Right cardiac atrium (tissue), 5 donors: ENCODE measurements at regions not wholly inside any gene's neighbourhood (a gene's known extent, or its start where the extent isn't known, plus 50 kb on each side); places are given as distances from the start of the nearest gene placed in this dataset.

Experiments used
- ATAC-seq, 2 donors: fragments of 200-7000 bp; cut with Tn5 transposase; one replicate each; pipeline versions ENCODE4 v1.8.0 to v1.9.1; 2020; ENCODE audit warnings: moderate library complexity in 2 of 2, mild to moderate bottlenecking in 1 of 2
- DNase-seq, 3 donors: peaks; one replicate each; pipeline ENCODE4 v3.0.0-alpha.2; 2020
- H3K27ac ChIP-seq: one replicate; pipeline ENCODE4 v1.5.1; 2013; ENCODE audit warnings: mild to moderate bottlenecking, low read length, control low read depth, moderate library complexity
- H3K27me3 ChIP-seq: one replicate; pipeline ENCODE4 v1.6.1; 2013; ENCODE audit not compliant: control insufficient read depth, insufficient read depth
- H3K4me1 ChIP-seq: one replicate; pipeline ENCODE4 v1.6.1; 2013; ENCODE audit warnings: low read length; ENCODE audit not compliant: control insufficient read depth, insufficient read depth
- H3K4me3 ChIP-seq: one replicate; pipeline ENCODE4 v1.5.1; 2013; ENCODE audit warnings: low read length, control low read depth
- H3K9me3 ChIP-seq: one replicate; pipeline ENCODE4 v1.6.1; 2013; ENCODE audit warnings: low read length; ENCODE audit not compliant: control insufficient read depth
- WGBS: extraction: QIAGEN DNeasy Blood & Tissue Kit; methylation state at CpG from one replicate; pipeline ENCODE4 v1.1.7; 2013; 5-methylcytosine and 5-hydroxymethylcytosine counted together
- intact Hi-C, 4 donors: fragments of 100-400 bp; cut with DNase I; formaldehyde crosslinking; loops; one replicate each; pipeline versions ENCODE4 v1.11.0 to v1.14.0; 2022 to 2023
- donor health status: healthy with polysubstance abuse.
- donor health status: DM: no; HTN: yes; CAD: no.
- donor health status: DM: no; HTN: no; CAD: no.
- donor health status: DM: no; HTN: yes; CAD: no; lungs with severe emphysema.
- donor health status: DM: yes; HTN: yes; CAD: no.

GRCh38 chrX:45912316-45912715, 632.9 kb downstream of the ZNF674 start:
- Histone ChIP-seq H3K27me3 (no peaks in the 10 kb centered on the region), H3K9me3 (no peaks in the 10 kb centered on the region), H3K4me3 (no peak overlapping the region), H3K4me1 (no peaks in the 10 kb centered on the region), H3K27ac (no peak overlapping the region)
- intact Hi-C loops = no loop called here
- no peak for DNase-seq
- WGBS = 70% methylated on average over 3 of the region's 3 CpGs
- no peak for ATAC-seq

GRCh38 chrX:45907786-45908185, 637.4 kb downstream of the ZNF674 start:
- no peak overlapping the region for H3K4me3 ChIP-seq
- no peak overlapping the region for H3K27ac ChIP-seq
- H3K4me1 ChIP-seq = no peaks in the 10 kb centered on the region
- H3K9me3 ChIP-seq = no peaks in the 10 kb centered on the region
- 43% methylated on average over 1 of the region's 1 CpG for WGBS
- ATAC-seq (no peak), DNase-seq (no peak)
- no peaks in the 10 kb centered on the region for H3K27me3 ChIP-seq
- intact Hi-C loops = no loop called here

DNA sequence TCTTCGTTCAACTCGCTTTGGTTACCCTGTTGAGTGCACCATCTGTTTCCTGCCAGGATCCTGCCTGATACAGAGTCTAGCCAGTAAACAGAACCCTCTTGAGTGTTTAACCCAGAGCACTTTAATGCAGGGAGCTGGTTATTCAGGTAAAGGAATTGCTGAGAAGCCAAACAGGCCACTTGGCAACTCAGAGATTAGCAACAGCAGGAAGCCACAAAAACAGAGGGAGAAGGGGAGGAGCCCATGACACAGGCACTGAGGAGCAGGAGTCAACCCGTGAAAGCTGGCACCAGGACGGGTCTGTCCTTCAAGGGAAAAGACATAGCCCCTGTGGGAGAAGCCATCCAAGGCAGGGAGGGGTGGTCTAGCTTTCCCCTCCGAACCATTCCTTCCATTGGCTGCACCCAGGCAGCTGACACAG, 641.4 kb downstream of the ZNF674 start:
- 31% methylated on average over 5 of the region's 5 CpGs for WGBS
- no peaks in the 10 kb centered on the region for H3K9me3 ChIP-seq
- DNase-seq (no peak), ATAC-seq (no peak)
- intact Hi-C loops = no loop called here
- no peaks in the 10 kb centered on the region for H3K4me1 ChIP-seq
- H3K4me3 ChIP-seq = no peak overlapping the region
- H3K27ac ChIP-seq = no peak overlapping the region
- H3K27me3 ChIP-seq = no peaks in the 10 kb centered on the region

DNA sequence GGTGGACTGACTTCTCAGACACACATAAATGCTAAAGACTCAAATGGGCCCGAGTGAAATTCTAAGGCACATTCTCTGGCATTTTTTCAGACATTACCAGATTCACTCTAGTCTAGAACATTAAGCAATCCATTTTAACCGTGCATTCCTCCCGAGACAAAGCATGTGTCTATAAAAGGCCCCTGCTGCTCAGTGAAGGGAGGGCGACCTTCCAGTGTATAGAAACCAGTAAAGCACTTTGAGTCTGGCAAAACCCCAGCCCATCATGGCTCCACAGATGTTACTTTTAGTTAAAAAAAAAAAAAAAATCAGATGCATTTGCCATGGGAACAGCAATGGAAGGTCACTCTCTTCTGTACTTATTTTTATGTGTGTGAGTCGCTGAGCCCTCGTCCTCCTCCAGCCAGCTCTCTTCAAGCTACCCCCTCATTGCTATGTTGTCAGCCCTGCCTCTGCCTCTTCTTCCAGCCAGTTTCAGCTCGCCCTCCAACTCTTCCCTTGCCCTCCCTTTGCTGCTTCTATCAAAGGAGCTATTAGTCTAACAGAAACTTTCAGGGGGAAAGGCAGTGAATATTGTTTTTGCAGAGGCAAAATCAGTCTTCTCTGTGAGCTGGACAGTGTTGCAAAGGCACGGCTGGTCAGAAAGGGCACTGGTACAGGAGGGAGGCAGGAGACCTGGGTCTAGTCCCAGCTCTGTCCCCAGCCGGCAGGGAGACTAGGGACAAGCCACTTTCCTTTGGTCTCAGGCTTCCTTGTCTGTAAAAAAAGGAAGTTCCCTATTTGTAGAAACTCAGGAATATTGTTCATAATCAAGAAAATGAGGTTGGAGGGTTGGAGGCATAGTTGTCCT, 644.2 kb downstream of the ZNF674 start:
- DNase-seq (no peak), ATAC-seq (no peak)
- intact Hi-C loops = no loop called here
- Histone ChIP-seq H3K4me3 (no peak overlapping the region), H3K9me3 (no peaks in the 10 kb centered on the region), H3K27ac (no peak overlapping the region), H3K4me1 (no peaks in the 10 kb centered on the region), H3K27me3 (no peaks in the 10 kb centered on the region)
- 42% methylated on average over 9 of the region's 9 CpGs for WGBS

GRCh38 chrX:45894864-45895645, 650.2 kb downstream of the ZNF674 start:
- ATAC-seq = no peak
- Histone ChIP-seq H3K27ac (no peak overlapping the region), H3K27me3 (no peaks in the 10 kb centered on the region), H3K4me3 (no peak overlapping the region), H3K9me3 (no peaks in the 10 kb centered on the region), H3K4me1 (no peaks in the 10 kb centered on the region)
- 88% methylated on average over 4 of the region's 4 CpGs for WGBS
- DNase-seq = no peak
- intact Hi-C loops = no loop called here

GRCh38 chrX:45889471-45889870, 655.8 kb downstream of the ZNF674 start:
- no peaks in the 10 kb centered on the region for H3K27me3 ChIP-seq
- H3K27ac ChIP-seq = no peak overlapping the region
- H3K4me1 ChIP-seq = no peaks in the 10 kb centered on the region
- intact Hi-C loops = no loop called here
- 82% methylated on average over 8 of the region's 8 CpGs for WGBS
- ATAC-seq (no peak), DNase-seq (no peak)
- H3K4me3 ChIP-seq = no peak overlapping the region
- H3K9me3 ChIP-seq = no peaks in the 10 kb centered on the region

DNA sequence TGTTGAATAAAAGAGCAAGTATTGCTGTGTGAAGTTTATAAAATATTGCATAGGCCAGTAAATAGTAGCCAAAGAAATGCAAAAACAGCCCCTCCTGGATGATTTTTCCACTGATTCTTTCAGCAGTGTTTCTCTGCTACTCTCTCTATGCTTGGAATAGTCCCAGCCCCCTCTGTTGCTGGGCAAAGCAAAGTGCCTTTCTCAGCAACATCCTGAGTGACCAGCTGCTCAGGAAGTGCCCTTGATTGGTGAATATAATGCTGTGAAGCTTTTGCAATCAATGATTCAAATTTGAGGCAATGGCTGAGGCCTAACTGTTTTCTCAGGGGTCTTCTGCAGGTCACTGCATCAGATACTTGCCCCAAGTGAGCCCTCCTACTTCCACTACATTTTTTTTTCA, 656.7 kb downstream of the ZNF674 start:
- ATAC-seq (no peak), DNase-seq (no peak)
- intact Hi-C loops = no loop called here
- Histone ChIP-seq H3K4me3 (no peak overlapping the region), H3K9me3 (no peaks in the 10 kb centered on the region), H3K27me3 (no peaks in the 10 kb centered on the region), H3K4me1 (no peaks in the 10 kb centered on the region), H3K27ac (no peak overlapping the region)

DNA sequence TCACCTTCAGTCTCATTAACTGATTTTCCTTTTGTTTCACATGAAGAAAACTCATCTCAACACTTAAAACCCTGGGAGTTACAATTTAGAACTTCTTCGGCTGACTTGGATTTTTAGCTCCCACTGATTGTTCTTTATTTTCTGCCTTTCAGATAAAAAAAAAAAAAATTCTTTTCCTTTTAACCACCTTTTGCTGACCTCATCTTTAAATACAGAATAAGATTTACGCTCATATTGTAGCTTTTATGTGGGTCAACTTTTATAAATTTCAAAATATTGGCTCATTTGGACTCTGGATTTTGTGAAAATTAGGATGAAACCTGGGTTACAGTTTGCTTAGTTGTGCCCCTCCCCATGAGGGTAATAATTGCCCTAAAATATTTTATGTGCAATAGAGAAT, 659.3 kb downstream of the ZNF674 start:
- ATAC-seq = no peak

DNA sequence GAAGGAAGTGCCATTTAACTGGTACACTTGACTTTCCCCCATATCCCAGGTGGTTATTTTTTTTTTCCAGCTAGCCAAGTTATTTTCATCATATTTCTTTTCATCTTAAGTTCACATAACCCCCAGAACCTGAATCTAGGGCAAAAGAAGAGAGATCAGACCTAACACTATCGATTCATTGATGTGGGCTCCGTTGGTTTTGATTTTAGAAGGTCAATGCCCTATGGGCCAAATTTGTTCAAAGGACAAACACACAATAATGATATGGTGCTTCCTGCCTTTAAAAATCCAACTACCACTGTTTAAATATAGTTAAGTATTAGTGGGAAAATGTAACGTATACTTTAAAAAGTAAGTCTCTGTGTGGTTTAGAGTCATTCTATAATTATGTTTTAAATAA, 665.7 kb downstream of the ZNF674 start:
- no peaks in the 10 kb centered on the region for H3K9me3 ChIP-seq
- no peak overlapping the region for H3K27ac ChIP-seq
- DNase-seq (no peak), ATAC-seq (no peak)
- H3K27me3 ChIP-seq = no peaks in the 10 kb centered on the region
- intact Hi-C loops = no loop called here
- H3K4me1 ChIP-seq = no peaks in the 10 kb centered on the region
- H3K4me3 ChIP-seq = no peak overlapping the region
- 74% methylated on average over 3 of the region's 3 CpGs for WGBS

More for the DNA sequence above, 659.3 kb downstream of the ZNF674 start:
- H3K27me3 ChIP-seq = no peaks in the 10 kb centered on the region
- 84% methylated on average over 2 of the region's 2 CpGs for WGBS
- no peak for DNase-seq
- no peaks in the 10 kb centered on the region for H3K9me3 ChIP-seq
- H3K27ac ChIP-seq = no peak overlapping the region
- no peaks in the 10 kb centered on the region for H3K4me1 ChIP-seq
- intact Hi-C loops = no loop called here
- H3K4me3 ChIP-seq = no peak overlapping the region

DNA sequence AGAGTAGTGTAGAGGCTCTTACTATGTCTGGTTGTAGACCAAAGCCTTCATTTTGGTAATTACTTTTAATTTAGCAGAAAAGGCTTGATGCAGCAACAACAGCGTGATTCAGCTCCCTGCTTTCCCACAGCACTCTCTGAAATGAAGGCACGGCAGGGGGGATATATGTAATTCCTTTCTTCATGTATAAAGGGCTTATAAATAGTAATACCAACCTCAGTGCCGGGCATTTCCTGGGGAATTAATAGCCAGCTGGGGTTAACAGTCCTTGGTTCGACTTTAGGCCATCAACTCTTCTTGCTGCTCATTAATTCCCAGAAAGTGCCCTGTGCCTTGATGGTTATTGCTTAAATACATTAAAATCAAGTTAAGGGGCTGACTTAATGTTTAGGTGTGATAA, 669.0 kb downstream of the ZNF674 start:
- Histone ChIP-seq H3K4me3 (no peak overlapping the region), H3K9me3 (no peaks in the 10 kb centered on the region), H3K27me3 (no peaks in the 10 kb centered on the region), H3K4me1 (no peaks in the 10 kb centered on the region), H3K27ac (no peak overlapping the region)
- intact Hi-C loops = no loop called here
- no peak for ATAC-seq
- WGBS = 86% methylated on average over 4 of the region's 4 CpGs
- no peak for DNase-seq

GRCh38 chrX:45873781-45874180, 671.4 kb downstream of the ZNF674 start:
- DNase-seq (no peak), ATAC-seq (no peak)
- no peaks in the 10 kb centered on the region for H3K4me1 ChIP-seq
- H3K9me3 ChIP-seq = no peaks in the 10 kb centered on the region
- intact Hi-C loops = no loop called here
- no peaks in the 10 kb centered on the region for H3K27me3 ChIP-seq
- H3K27ac ChIP-seq = no peak overlapping the region
- H3K4me3 ChIP-seq = no peak overlapping the region
- WGBS = 73% methylated on average over 3 of the region's 3 CpGs
